Cardiac muscle cell (in vitro differentiated cells and primary cell): ENCODE measurements at regions not wholly inside any gene's neighbourhood (a gene's known extent, or its start where the extent isn't known, plus 50 kb on each side); places are given as distances from the start of the nearest gene placed in this dataset.
A peak's percentile ranks its signal among the peaks of the same experiment; 100 is the strongest.

ENCODE experiments used
- DNase-seq, 2 donors: peaks; one replicate each; pipeline versions ENCODE4 v3.0.0 to v3.0.0-alpha.2; 2010 to 2017; ENCODE audit warnings: low read depth in 1 of 2, low spot score in 1 of 2
- H3K27ac ChIP-seq: fragments of 200-600 bp; sonication (generic); 2 replicates; pipeline ENCODE4 v1.5.1; 2016
- H3K27me3 ChIP-seq: fragments of 200-600 bp; sonication (generic); 2 replicates; pipeline ENCODE4 v1.6.0; 2016; ENCODE audit warnings: control low read depth
- H3K36me3 ChIP-seq: fragments of 200-600 bp; sonication (generic); 2 replicates; pipeline ENCODE4 v1.5.1; 2016; ENCODE audit warnings: control low read depth
- H3K4me1 ChIP-seq: fragments of 200-600 bp; sonication (generic); 2 replicates; pipeline ENCODE4 v1.8.1; 2017; ENCODE audit warnings: low read depth, mild to moderate bottlenecking, mixed run types
- H3K4me3 ChIP-seq: fragments of 200-600 bp; sonication (generic); 2 replicates; pipeline ENCODE4 v1.5.1; 2016; ENCODE audit warnings: mild to moderate bottlenecking
- H3K9me3 ChIP-seq: fragments of 200-600 bp; sonication (generic); 2 replicates; pipeline ENCODE4 v1.5.1; 2017; ENCODE audit warnings: low read depth, mild to moderate bottlenecking, control low read depth
- CTCF ChIP-seq: IDR thresholded peaks from 2 replicates; pipeline ENCODE4 v1.5.1; 2012; ENCODE audit warnings: low read depth, mild to moderate bottlenecking, low read length

- no peak overlapping the region for H3K27ac ChIP-seq
- DNase-seq = peak in 1 of 2 donors; percentile 70
Observed at GRCh38 chr6:4350567-4351519, 215.5 kb upstream of the ECI2 start.

GRCh38 chr6:4349931-4350330, 214.6 kb upstream of the ECI2 start:
- DNase-seq = no peak
- H3K27me3 ChIP-seq = no peaks in the 10 kb centered on the region
- no peak for TF ChIP-seq CTCF
- no peak overlapping the region for H3K27ac ChIP-seq
- H3K36me3 ChIP-seq = no peaks in the 10 kb centered on the region
- H3K9me3 ChIP-seq = no peaks in the 10 kb centered on the region
- peaks cover 15% of the 10 kb centered on the region for H3K4me1 ChIP-seq
- H3K4me3 ChIP-seq = no peak overlapping the region

More at GRCh38 chr6:4350567-4351519, 215.5 kb upstream of the ECI2 start:
- Histone ChIP-seq H3K9me3 (no peaks in the 10 kb centered on the region), H3K4me3 (no peak overlapping the region), H3K27me3 (no peaks in the 10 kb centered on the region), H3K36me3 (no peaks in the 10 kb centered on the region), H3K4me1 (peaks cover 17% of the 10 kb centered on the region)
- no peak for TF ChIP-seq CTCF

- TF ChIP-seq CTCF = no peak
- H3K36me3 ChIP-seq = no peaks in the 10 kb centered on the region
Observed at GRCh38 chr6:4349323-4349722, 213.9 kb upstream of the ECI2 start.

GRCh38 chr6:4348462-4349112, 213.2 kb upstream of the ECI2 start:
- Histone ChIP-seq H3K4me3 (no peak overlapping the region), H3K4me1 (peaks cover 15% of the 10 kb centered on the region), H3K27ac (no peak overlapping the region), H3K9me3 (no peaks in the 10 kb centered on the region), H3K36me3 (no peaks in the 10 kb centered on the region), H3K27me3 (no peaks in the 10 kb centered on the region)
- TF ChIP-seq CTCF = no peak
- no peak for DNase-seq

More at GRCh38 chr6:4349323-4349722, 213.9 kb upstream of the ECI2 start:
- H3K4me1 ChIP-seq = peaks cover 15% of the 10 kb centered on the region
- no peak overlapping the region for H3K4me3 ChIP-seq
- DNase-seq = no peak
- H3K9me3 ChIP-seq = no peaks in the 10 kb centered on the region
- H3K27ac ChIP-seq = no peak overlapping the region
- H3K27me3 ChIP-seq = no peaks in the 10 kb centered on the region

GRCh38 chr6:4347877-4348276, 212.5 kb upstream of the ECI2 start:
- H3K36me3 ChIP-seq = no peaks in the 10 kb centered on the region
- H3K27me3 ChIP-seq = no peaks in the 10 kb centered on the region
- TF ChIP-seq CTCF = no peak
- no peak for DNase-seq
- no peak overlapping the region for H3K27ac ChIP-seq
- H3K4me3 ChIP-seq = no peak overlapping the region
- H3K9me3 ChIP-seq = no peaks in the 10 kb centered on the region
- H3K4me1 ChIP-seq = peaks cover 15% of the 10 kb centered on the region
